Type B pancreatic cell (in vitro differentiated cells): ENCODE measurements at regions not wholly inside any gene's neighbourhood (a gene's known extent, or its start where the extent isn't known, plus 50 kb on each side); places are given as distances from the start of the nearest gene placed in this dataset.

Experiments used
- DNase-seq: peaks from one replicate; pipeline ENCODE4 v3.0.0; 2021; ENCODE audit warnings: mixed read lengths; ENCODE audit not compliant: unreplicated experiment; ENCODE audit errors: extremely low spot score
- H3K27ac Mint-ChIP-seq: 2 replicates; pipeline ENCODE4 v1.8.0; 2021; ENCODE audit warnings: mild to moderate bottlenecking, mixed read lengths
- H3K27me3 Mint-ChIP-seq: 2 replicates; pipeline ENCODE4 v1.8.0; 2021; ENCODE audit warnings: mixed read lengths
- H3K36me3 Mint-ChIP-seq: 2 replicates; pipeline ENCODE4 v1.8.0; 2021; ENCODE audit warnings: mixed read lengths
- H3K4me1 Mint-ChIP-seq: one replicate; pipeline ENCODE4 v1.8.0; 2021; ENCODE audit warnings: mixed read lengths; ENCODE audit not compliant: unreplicated experiment
- H3K4me3 Mint-ChIP-seq: 2 replicates; pipeline ENCODE4 v1.8.0; 2021; ENCODE audit warnings: mild to moderate bottlenecking, mixed read lengths
- H3K9me3 Mint-ChIP-seq: 2 replicates; pipeline ENCODE4 v1.8.0; 2021; ENCODE audit warnings: mixed read lengths
- CTCF ChIP-seq: fragments of 200-600 bp; sonication (generic); conservative IDR thresholded peaks from 2 replicates; pipeline ENCODE4 v1.5.0; 2021; ENCODE audit warnings: antibody characterized with exemption, mild to moderate bottlenecking

- no peak for DNase-seq
- TF ChIP-seq CTCF = no peak
- Mint-ChIP-seq H3K36me3 (peaks cover 4% of the 10 kb centered on the region), H3K27ac (no peak overlapping the region), H3K9me3 (peaks cover 13% of the 10 kb centered on the region), H3K4me1 (peaks cover 10% of the 10 kb centered on the region), H3K27me3 (no peaks in the 10 kb centered on the region), H3K4me3 (no peak overlapping the region)
These were observed 129.7 kb downstream of the QRSL1 start for GRCh38 chr6:106759112-106759511.

GRCh38 chr6:106757722-106758467 is 128.5 kb downstream of the QRSL1 start:
- Mint-ChIP-seq H3K9me3 (peaks cover 13% of the 10 kb centered on the region), H3K27me3 (no peaks in the 10 kb centered on the region), H3K36me3 (peaks cover 4% of the 10 kb centered on the region), H3K4me3 (no peak overlapping the region), H3K27ac (no peak overlapping the region), H3K4me1 (peaks cover 10% of the 10 kb centered on the region)
- DNase-seq = no peak
- no peak for TF ChIP-seq CTCF

GRCh38 chr6:106757267-106757666 is 127.9 kb downstream of the QRSL1 start:
- no peak overlapping the region for H3K4me3 Mint-ChIP-seq
- H3K36me3 Mint-ChIP-seq = no peaks in the 10 kb centered on the region
- peaks cover 15% of the 10 kb centered on the region for H3K4me1 Mint-ChIP-seq
- DNase-seq = no peak
- no peaks in the 10 kb centered on the region for H3K27me3 Mint-ChIP-seq
- no peak for TF ChIP-seq CTCF
- H3K27ac Mint-ChIP-seq = no peak overlapping the region
- H3K9me3 Mint-ChIP-seq = peaks cover 13% of the 10 kb centered on the region

- peaks cover 34% of the 10 kb centered on the region for H3K4me1 Mint-ChIP-seq
- H3K36me3 Mint-ChIP-seq = no peaks in the 10 kb centered on the region
- H3K4me3 Mint-ChIP-seq = no peak overlapping the region
- TF ChIP-seq CTCF = no peak
- H3K27me3 Mint-ChIP-seq = no peaks in the 10 kb centered on the region
- no peaks in the 10 kb centered on the region for H3K9me3 Mint-ChIP-seq
- no peak for DNase-seq
- no peak overlapping the region for H3K27ac Mint-ChIP-seq
These were observed 124.8 kb downstream of the QRSL1 start for GRCh38 chr6:106754215-106754614.

GRCh38 chr6:106752641-106753040 is 123.3 kb downstream of the QRSL1 start:
- Mint-ChIP-seq H3K27me3 (no peaks in the 10 kb centered on the region), H3K4me1 (peaks cover 48% of the 10 kb centered on the region), H3K9me3 (no peaks in the 10 kb centered on the region), H3K4me3 (no peak overlapping the region), H3K36me3 (no peaks in the 10 kb centered on the region), H3K27ac (no peak overlapping the region)
- no peak for TF ChIP-seq CTCF
- no peak for DNase-seq
